GM10266 (cell line): ENCODE measurements at regions not wholly inside any gene's neighbourhood (a gene's known extent, or its start where the extent isn't known, plus 50 kb on each side); places are given as distances from the start of the nearest gene placed in this dataset.

Experiments used
- DNase-seq: peaks from one replicate; pipeline ENCODE4 v3.0.0; 2012; ENCODE audit errors: extremely low spot score
- TF ChIP-seq, protein P1 (sequence below): IDR thresholded peaks from 2 replicates; pipeline ENCODE4 v1.5.1; 2012; ENCODE audit warnings: mild to moderate bottlenecking, low read depth; ENCODE audit not compliant: control insufficient read depth, insufficient read depth; ENCODE audit errors: missing control alignments

DNA sequence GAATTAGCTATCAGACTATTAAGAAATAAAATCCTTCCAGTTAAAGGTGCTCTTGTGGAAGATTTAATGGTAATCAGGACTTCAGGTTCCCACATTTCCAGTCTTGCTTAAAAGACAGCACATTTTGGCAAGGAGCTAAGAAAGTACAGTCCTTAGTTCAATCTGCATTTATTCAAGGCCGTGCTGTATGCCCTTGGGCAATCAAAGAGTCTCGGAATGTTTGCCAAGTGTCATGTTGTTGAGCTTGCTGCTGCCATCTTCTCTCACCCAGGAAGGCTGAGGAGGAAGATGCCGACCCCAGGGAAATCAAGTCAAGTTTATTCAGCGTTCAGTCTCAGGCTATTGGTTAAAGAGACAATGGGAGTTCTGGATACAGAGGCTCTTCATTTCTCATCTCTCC, 388.1 kb upstream of the IGFBP7 start:
- TF ChIP-seq, protein P1, sequence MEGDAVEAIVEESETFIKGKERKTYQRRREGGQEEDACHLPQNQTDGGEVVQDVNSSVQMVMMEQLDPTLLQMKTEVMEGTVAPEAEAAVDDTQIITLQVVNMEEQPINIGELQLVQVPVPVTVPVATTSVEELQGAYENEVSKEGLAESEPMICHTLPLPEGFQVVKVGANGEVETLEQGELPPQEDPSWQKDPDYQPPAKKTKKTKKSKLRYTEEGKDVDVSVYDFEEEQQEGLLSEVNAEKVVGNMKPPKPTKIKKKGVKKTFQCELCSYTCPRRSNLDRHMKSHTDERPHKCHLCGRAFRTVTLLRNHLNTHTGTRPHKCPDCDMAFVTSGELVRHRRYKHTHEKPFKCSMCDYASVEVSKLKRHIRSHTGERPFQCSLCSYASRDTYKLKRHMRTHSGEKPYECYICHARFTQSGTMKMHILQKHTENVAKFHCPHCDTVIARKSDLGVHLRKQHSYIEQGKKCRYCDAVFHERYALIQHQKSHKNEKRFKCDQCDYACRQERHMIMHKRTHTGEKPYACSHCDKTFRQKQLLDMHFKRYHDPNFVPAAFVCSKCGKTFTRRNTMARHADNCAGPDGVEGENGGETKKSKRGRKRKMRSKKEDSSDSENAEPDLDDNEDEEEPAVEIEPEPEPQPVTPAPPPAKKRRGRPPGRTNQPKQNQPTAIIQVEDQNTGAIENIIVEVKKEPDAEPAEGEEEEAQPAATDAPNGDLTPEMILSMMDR = no peak
- DNase-seq = no peak

DNA sequence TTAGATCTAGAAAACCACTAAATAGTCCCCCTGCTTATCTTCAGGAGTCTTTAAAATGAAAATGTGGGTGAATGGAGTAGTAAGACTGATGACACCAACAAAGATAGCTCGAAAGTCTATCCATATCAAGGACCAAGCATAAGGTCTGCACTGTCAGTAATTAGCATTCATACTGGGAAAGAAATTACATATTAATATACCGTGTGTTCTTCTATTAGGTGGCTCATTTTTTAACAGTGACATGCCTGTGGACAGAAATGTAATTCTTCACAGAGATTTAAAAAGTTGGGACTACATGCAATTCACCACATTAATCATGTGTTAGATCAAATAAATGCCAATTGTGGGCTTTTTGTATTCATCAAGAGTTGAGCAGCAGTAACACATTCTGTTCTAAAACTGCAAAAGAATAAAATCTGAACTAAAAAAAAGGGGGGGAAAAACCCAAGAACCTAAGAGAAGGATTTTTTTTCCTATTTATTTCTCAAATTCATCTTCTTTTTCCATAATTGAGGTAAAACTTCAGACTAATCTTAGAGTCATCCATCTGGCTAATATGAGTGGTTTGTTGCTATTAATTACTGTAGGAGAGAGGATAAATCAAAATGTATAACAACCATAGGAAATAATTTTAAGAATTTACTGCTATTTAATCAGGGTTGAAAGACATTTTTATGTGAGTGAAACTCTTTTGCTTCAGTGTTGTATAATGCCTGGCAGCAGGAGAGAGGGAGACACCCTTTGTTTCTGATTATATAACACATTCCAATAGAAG, 386.7 kb upstream of the IGFBP7 start:
- DNase-seq = no peak
- TF ChIP-seq, protein P1 = no peak

DNA sequence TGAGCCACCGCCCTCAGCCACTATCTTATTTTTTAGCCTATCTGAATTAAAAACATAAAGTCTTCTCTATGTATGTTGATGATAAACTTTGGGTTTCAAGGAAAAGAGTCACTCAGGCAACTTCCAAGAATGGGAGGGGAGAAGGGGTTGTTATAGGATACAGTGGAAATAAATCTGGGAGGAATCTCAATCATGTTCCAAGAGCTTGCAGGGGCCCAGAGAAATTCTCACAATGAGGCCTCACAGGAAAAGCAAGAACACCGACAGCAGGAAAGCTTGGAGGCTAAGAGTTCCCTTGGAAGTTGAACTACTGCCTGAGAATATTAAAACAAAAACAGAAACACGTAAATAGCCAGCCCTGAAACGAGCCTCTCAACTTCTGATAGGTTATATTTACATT, 384.6 kb upstream of the IGFBP7 start:
- DNase-seq = no peak
- TF ChIP-seq, protein P1 = no peak

DNA sequence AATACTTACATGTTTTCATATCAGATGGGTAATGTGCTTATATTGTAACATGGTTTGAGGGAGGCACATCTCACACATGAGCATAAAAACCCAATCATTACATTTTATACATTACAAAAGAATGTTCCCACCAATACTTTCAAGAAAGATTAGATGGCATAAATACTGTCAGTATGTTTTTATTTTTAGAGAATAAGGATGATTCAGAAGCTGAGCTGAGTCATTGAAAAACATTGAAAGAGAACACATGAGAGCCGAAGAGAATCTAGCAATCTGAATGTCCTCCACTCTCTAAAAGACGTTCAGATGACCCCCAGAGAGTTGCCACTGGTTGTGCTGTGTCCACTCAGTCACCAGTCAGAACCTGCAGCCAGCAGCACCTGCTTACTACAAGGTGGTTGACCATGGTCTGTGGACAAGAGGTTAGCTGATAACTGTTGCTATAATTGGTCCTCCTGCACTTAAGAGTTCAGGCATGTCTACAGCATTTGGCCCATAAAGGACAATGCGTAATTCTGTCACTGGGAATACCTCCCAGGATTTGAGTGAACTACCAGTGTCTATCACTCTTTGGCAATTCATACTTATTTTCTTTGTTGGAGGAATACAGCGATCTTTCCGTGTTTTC, 382.2 kb upstream of the IGFBP7 start:
- TF ChIP-seq, protein P1 = no peak
- DNase-seq = no peak

DNA sequence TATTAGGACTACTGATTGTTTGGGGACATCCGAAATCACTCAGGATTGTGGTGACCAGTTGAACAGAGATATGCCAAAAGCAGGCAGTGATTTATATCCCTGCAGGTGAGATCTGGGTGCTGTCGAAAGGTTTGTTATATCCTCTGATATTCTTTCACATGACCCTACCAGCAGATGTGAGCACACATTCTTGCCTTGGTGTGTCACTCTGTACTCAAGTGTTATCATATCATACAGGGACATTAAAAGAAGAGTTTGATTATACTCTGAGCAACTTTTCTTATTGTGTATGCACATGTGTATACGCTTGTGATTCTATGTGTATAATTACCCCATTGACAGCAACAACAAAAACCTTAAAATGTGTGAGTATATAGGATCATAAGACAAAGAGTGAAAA, 381.2 kb upstream of the IGFBP7 start:
- TF ChIP-seq, protein P1 = no peak
- DNase-seq = no peak

DNA sequence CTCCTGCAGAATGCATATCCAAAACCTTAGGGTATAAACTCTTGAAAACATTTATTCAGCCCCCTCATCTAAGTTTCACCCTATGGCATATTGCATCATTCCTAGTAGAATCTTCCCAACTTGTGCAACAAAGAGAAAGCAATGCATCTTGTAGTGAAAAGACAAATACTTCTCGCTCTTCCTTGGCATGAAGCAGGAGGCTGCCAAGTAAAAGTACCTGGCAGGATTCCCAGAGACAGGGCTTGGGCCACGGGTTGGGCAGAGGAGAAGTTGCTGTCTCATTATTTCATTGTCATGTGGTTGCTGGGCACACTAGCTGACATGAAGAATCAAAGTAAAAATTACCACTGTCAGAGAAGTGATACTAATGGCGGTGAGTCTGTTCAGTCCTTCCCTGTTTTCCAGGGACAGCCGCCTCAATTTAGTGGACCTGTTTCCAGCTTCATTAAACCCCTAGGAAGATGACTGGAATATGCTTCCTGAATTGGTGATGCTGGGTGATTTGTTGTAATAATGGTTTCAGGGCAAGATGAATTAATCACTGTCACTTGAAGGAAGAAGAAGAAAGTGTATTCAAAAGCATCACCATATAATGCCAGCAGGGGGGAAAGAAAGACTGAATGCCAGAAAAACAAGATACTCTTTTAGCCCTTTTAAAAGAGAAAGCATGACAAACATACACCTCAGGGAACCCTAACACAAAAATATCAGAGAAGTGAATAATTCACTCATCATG, 380.5 kb upstream of the IGFBP7 start:
- no peak for DNase-seq
- TF ChIP-seq, protein P1 = no peak
